GM23338 (cell line): ENCODE measurements at regions not wholly inside any gene's neighbourhood (a gene's known extent, or its start where the extent isn't known, plus 50 kb on each side); places are given as distances from the start of the nearest gene placed in this dataset.

Source experiments
- ATAC-seq: fragments of 200-7000 bp; cut with Tn5 transposase; 3 replicates; pipeline ENCODE4 v1.9.1; 2020
- DNase-seq: peaks from one replicate; pipeline ENCODE4 v3.0.0-alpha.2; 2015; ENCODE audit warnings: low spot score
- H2AFZ ChIP-seq: fragments of 200-600 bp; sonication (generic); 2 replicates; pipeline ENCODE4 v1.8.0; 2016; ENCODE audit warnings: antibody characterized with exemption, mild to moderate bottlenecking, moderate library complexity
- H3F3A ChIP-seq: fragments of 200-600 bp; sonication (generic); replicated peaks from 2 replicates; pipeline ENCODE4 v1.8.0; 2017; ENCODE audit warnings: antibody characterized with exemption, mixed run types, low read depth
- H3K27ac ChIP-seq: fragments of 200-600 bp; sonication (generic); 2 replicates; pipeline ENCODE4 v1.6.1; 2016; ENCODE audit warnings: low read depth
- H3K27me3 ChIP-seq: fragments of 200-600 bp; sonication (generic); 2 replicates; pipeline ENCODE4 v1.8.0; 2016; ENCODE audit warnings: mild to moderate bottlenecking, mixed run types, moderate library complexity; ENCODE audit not compliant: insufficient read depth
- H3K36me3 ChIP-seq: fragments of 200-600 bp; sonication (generic); 2 replicates; pipeline ENCODE4 v1.8.0; 2016; ENCODE audit warnings: mild to moderate bottlenecking; ENCODE audit not compliant: insufficient read depth
- H3K4me1 ChIP-seq: fragments of 200-600 bp; sonication (generic); 2 replicates; pipeline ENCODE4 v1.8.0; 2016; ENCODE audit warnings: mild to moderate bottlenecking, moderate library complexity; ENCODE audit not compliant: insufficient read depth
- H3K4me2 ChIP-seq: fragments of 200-600 bp; sonication (generic); 2 replicates; pipeline ENCODE4 v1.7.1; 2017; ENCODE audit warnings: mixed run types
- H3K4me3 ChIP-seq: fragments of 200-600 bp; sonication (generic); 2 replicates; pipeline ENCODE4 v1.6.1; 2016; ENCODE audit warnings: mixed run types
- H3K79me2 ChIP-seq: fragments of 200-600 bp; sonication (generic); replicated peaks from 2 replicates; pipeline ENCODE4 v1.8.0; 2017; ENCODE audit warnings: mild to moderate bottlenecking; ENCODE audit not compliant: insufficient read depth
- H3K9me2 ChIP-seq: fragments of 200-600 bp; sonication (generic); 2 replicates; pipeline ENCODE4 v1.8.0; 2017; ENCODE audit not compliant: insufficient read depth
- H4K20me1 ChIP-seq: fragments of 200-600 bp; sonication (generic); replicated peaks from 2 replicates; pipeline ENCODE4 v1.8.0; 2017; ENCODE audit warnings: mild to moderate bottlenecking; ENCODE audit not compliant: insufficient read depth
- H3K27ac Mint-ChIP-seq: 2 replicates; pipeline ENCODE4 v1.8.0; 2020; ENCODE audit warnings: inconsistent platforms, mild to moderate bottlenecking, moderate library complexity, mixed read lengths
- H3K27me3 Mint-ChIP-seq: 3 replicates; pipeline ENCODE4 v1.8.0; 2022; ENCODE audit warnings: low read depth, mild to moderate bottlenecking, moderate library complexity, mixed read lengths, inconsistent platforms; ENCODE audit not compliant: insufficient read depth, poor library complexity
- H3K36me3 Mint-ChIP-seq: 3 replicates; pipeline ENCODE4 v1.8.0; 2021; ENCODE audit warnings: low read depth, mild to moderate bottlenecking, inconsistent platforms, moderate library complexity, mixed read lengths
- H3K4me1 Mint-ChIP-seq: 3 replicates; pipeline ENCODE4 v1.8.0; 2020; ENCODE audit warnings: mild to moderate bottlenecking, inconsistent platforms, mixed read lengths
- H3K4me3 Mint-ChIP-seq: 3 replicates; pipeline ENCODE4 v1.8.0; 2021; ENCODE audit warnings: moderate library complexity, mild to moderate bottlenecking, inconsistent platforms, mixed read lengths
- H3K9me3 Mint-ChIP-seq: 3 replicates; pipeline ENCODE4 v1.8.0; 2020; ENCODE audit warnings: moderate library complexity, mild to moderate bottlenecking, inconsistent platforms, mixed read lengths
- CREB1 ChIP-seq: fragments of 250-450 bp; sonication (Bioruptor Pico); IDR thresholded peaks from 2 replicates; pipeline ENCODE4 v1.5.0; 2020; ENCODE audit warnings: low read depth, mild to moderate bottlenecking, moderate library complexity
- CTCF ChIP-seq, 2 experiments: fragments of 200-600 bp in 1 of 2; sonication (generic) in 1 of 2; conservative IDR thresholded peaks; 2 replicates each; pipeline versions ENCODE4 v1.5.1 to v1.6.1; 2016 to 2017; ENCODE audit warnings: antibody characterized with exemption in 2 of 2, low read depth in 2 of 2, mild to moderate bottlenecking in 2 of 2, moderate library complexity in 1 of 2
- ETS1 ChIP-seq: IDR thresholded peaks from 2 replicates; pipeline ENCODE4 v1.6.1; 2016; ENCODE audit warnings: antibody characterized with exemption
- EZH2 ChIP-seq: fragments of 200-600 bp; sonication (generic); IDR thresholded peaks from one replicate; pipeline ENCODE4 v1.8.0; 2017; ENCODE audit warnings: antibody characterized with exemption, mild to moderate bottlenecking, low read depth; ENCODE audit not compliant: unreplicated experiment
- EZH2phosphoT487 ChIP-seq: fragments of 200-600 bp; sonication (generic); IDR thresholded peaks from one replicate; pipeline ENCODE4 v1.8.1; 2018; ENCODE audit warnings: antibody characterized with exemption; ENCODE audit not compliant: unreplicated experiment
- JUNB ChIP-seq: IDR thresholded peaks from one replicate; pipeline ENCODE4 v1.6.1; 2016; ENCODE audit warnings: antibody characterized with exemption; ENCODE audit not compliant: unreplicated experiment
- NANOG ChIP-seq: IDR thresholded peaks from 2 replicates; pipeline ENCODE4 v1.6.1; 2016; ENCODE audit warnings: antibody characterized with exemption, borderline replicate concordance
- POLR2AphosphoS5 ChIP-seq: IDR thresholded peaks from 2 replicates; pipeline ENCODE4 v1.6.1; 2016; ENCODE audit warnings: antibody characterized with exemption, low read depth
- STAT1 ChIP-seq: IDR thresholded peaks from one replicate; pipeline ENCODE4 v1.6.1; 2016; ENCODE audit warnings: antibody characterized with exemption; ENCODE audit not compliant: unreplicated experiment
- ZNF331 ChIP-seq: fragments of 250-450 bp; sonication (Bioruptor Pico); IDR thresholded peaks from 2 replicates; pipeline ENCODE4 v1.5.0; 2020; ENCODE audit warnings: low read depth, mild to moderate bottlenecking, moderate library complexity
- ZNF462 ChIP-seq: fragments of 250-450 bp; sonication (Bioruptor Pico); IDR thresholded peaks from 2 replicates; pipeline ENCODE4 v1.5.0; 2020; ENCODE audit warnings: mild to moderate bottlenecking, moderate library complexity

- no peaks in the 10 kb centered on the region for H3K36me3 ChIP-seq
- H3K4me1 Mint-ChIP-seq: no peaks in the 10 kb centered on the region
- 0 out of 4 replicates have a peak, but pooled peaks of 1 of the 2 experiments have one; percentile 7 for TF ChIP-seq CTCF (conservative IDR thresholded peaks at IDR 0.05; ENCODE audit: low read depth in 2 of 2)
- no peak for TF ChIP-seq EZH2
- H3K79me2 ChIP-seq: no peaks in the 10 kb centered on the region
- H3K9me3 Mint-ChIP-seq: peaks cover 9% of the 10 kb centered on the region; the same call in 2 of the 3 replicates
- 0 out of 3 replicates have a peak, but pooled peaks cover 3% of the 10 kb centered on the region for H3K36me3 Mint-ChIP-seq
- H2AFZ ChIP-seq: no peak overlapping the region
- H3K27me3 Mint-ChIP-seq: no peaks in the 10 kb centered on the region
- H3K4me1 ChIP-seq: no peaks in the 10 kb centered on the region
- no peaks in the 10 kb centered on the region for H4K20me1 ChIP-seq
- H3K27me3 ChIP-seq: no peaks in the 10 kb centered on the region
- H3K4me2 ChIP-seq: no peak overlapping the region
- H3F3A ChIP-seq: no peaks in the 10 kb centered on the region
- H3K4me3 Mint-ChIP-seq: no peak overlapping the region
- no peak for ATAC-seq
- DNase-seq: no peak
- no peak overlapping the region for H3K27ac Mint-ChIP-seq
- H3K9me2 ChIP-seq: peaks cover 5% of the 10 kb centered on the region
- no peak overlapping the region for H3K4me3 ChIP-seq
- no peak overlapping the region for H3K27ac ChIP-seq
Observed at GRCh38 chr12:60805364-60805763, 1209.5 kb downstream of the SLC16A7 start.

GRCh38 chr12:60819794-60820193, 1224.0 kb downstream of the SLC16A7 start:
- Histone ChIP-seq H3K4me1 (no peaks in the 10 kb centered on the region), H4K20me1 (no peaks in the 10 kb centered on the region), H3K36me3 (no peaks in the 10 kb centered on the region), H3K79me2 (no peaks in the 10 kb centered on the region), H3K9me2 (no peaks in the 10 kb centered on the region), H3F3A (no peaks in the 10 kb centered on the region), H3K27me3 (no peaks in the 10 kb centered on the region), H3K4me2 (no peak overlapping the region), H3K4me3 (no peak overlapping the region), H3K27ac (no peak overlapping the region), H2AFZ (no peak overlapping the region)
- DNase-seq (no peak), ATAC-seq (no peak)
- Mint-ChIP-seq H3K4me1 (no peaks in the 10 kb centered on the region), H3K27me3 (no peaks in the 10 kb centered on the region), H3K9me3 (peaks cover 19% of the 10 kb centered on the region; the same call in 2 of the 3 replicates), H3K36me3 (peaks cover 8% of the 10 kb centered on the region; the same call in 2 of the 3 replicates), H3K4me3 (no peak overlapping the region), H3K27ac (no peak overlapping the region)
- TF ChIP-seq POLR2AphosphoS5: no peak
- TF ChIP-seq CREB1: no peak
- no peak for TF ChIP-seq ZNF331 (CRISPR knock-in tag)
- no peak for TF ChIP-seq EZH2phosphoT487
- no peak for TF ChIP-seq STAT1
- TF ChIP-seq ETS1: no peak
- no peak for TF ChIP-seq EZH2
- TF ChIP-seq NANOG: no peak
- TF ChIP-seq CTCF (conservative IDR thresholded peaks at IDR 0.05; ENCODE audit: low read depth in 2 of 2): no peak
- no peak for TF ChIP-seq ZNF462 (CRISPR knock-in tag)
- TF ChIP-seq JUNB: no peak
